ENCODE measurements at regions not wholly inside any gene's neighbourhood (a gene's known extent, or its start where the extent isn't known, plus 50 kb on each side); places are given as distances from the start of the nearest gene placed in this dataset.

DNA sequence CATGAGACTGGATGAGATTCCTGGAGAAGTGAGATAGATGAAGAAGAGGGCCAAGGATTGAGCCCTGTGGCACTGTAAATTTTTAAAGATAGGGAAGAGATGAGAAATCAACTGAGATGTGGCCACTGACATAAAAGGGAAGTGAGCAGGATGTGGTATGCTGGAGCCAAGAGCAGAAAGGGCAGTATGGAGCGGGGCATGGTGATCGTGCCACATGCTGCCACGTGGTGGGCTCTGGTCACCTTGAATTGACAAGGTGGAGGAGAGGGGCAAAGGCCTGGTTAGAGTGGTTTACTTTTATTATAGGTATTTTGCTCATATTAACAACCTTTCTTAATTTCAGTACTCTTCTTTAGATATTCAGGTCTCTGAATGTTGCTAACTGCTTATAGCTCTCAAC lies 257.9 kb downstream of the NEDD1 start:
- TF ChIP-seq EZH2 (IDR thresholded peaks at IDR 0.05; ENCODE audit: low read length): no peak
- TF ChIP-seq, protein P1, sequence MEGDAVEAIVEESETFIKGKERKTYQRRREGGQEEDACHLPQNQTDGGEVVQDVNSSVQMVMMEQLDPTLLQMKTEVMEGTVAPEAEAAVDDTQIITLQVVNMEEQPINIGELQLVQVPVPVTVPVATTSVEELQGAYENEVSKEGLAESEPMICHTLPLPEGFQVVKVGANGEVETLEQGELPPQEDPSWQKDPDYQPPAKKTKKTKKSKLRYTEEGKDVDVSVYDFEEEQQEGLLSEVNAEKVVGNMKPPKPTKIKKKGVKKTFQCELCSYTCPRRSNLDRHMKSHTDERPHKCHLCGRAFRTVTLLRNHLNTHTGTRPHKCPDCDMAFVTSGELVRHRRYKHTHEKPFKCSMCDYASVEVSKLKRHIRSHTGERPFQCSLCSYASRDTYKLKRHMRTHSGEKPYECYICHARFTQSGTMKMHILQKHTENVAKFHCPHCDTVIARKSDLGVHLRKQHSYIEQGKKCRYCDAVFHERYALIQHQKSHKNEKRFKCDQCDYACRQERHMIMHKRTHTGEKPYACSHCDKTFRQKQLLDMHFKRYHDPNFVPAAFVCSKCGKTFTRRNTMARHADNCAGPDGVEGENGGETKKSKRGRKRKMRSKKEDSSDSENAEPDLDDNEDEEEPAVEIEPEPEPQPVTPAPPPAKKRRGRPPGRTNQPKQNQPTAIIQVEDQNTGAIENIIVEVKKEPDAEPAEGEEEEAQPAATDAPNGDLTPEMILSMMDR (optimal IDR thresholded peaks at IDR 0.05 in 1 of 3, IDR thresholded peaks at IDR 0.05 in 1 of 3, conservative IDR thresholded peaks at IDR 0.05 in 1 of 3; ENCODE audit: extremely low read depth in 1 of 3, insufficient read depth in 2 of 3, low read length in 3 of 3): no peak
- Histone ChIP-seq H3K36me3 (ENCODE audit: control insufficient read depth in 2 of 2, extremely low read depth in 1 of 2, insufficient read depth in 2 of 2, low read length in 2 of 2) (no peaks in the 10 kb centered on the region), H3K9ac (ENCODE audit: control insufficient read depth, extremely low read depth, insufficient read depth, low read length) (no peak overlapping the region), H3K4me2 (ENCODE audit: control insufficient read depth, extremely low read depth, insufficient read depth, low read depth, low read length) (no peak overlapping the region), H3K4me1 (ENCODE audit: control insufficient read depth, extremely low read depth, insufficient read depth, low read length) (no peaks in the 10 kb centered on the region), H2AFZ (ENCODE audit: control insufficient read depth, low read length) (no peak overlapping the region), H3K9me3 (ENCODE audit: control insufficient read depth, low read depth, low read length) (no peaks in the 10 kb centered on the region), H3K27ac (ENCODE audit: control insufficient read depth, insufficient read depth, low read length) (no peak overlapping the region), H3K27me3 (ENCODE audit: control insufficient read depth, extremely low read depth, insufficient read depth, low read length) (no peaks in the 10 kb centered on the region), H3K9me1 (ENCODE audit: control insufficient read depth, extremely low read depth, insufficient read depth, low read length) (no peaks in the 10 kb centered on the region), H3K4me3 (ENCODE audit: control insufficient read depth in 2 of 3, extremely low read depth in 1 of 3, insufficient read depth in 2 of 3, low read depth in 1 of 3, low read length in 3 of 3) (no peak overlapping the region), H3K79me2 (ENCODE audit: control insufficient read depth, insufficient read depth, low read length) (no peaks in the 10 kb centered on the region), H4K20me1 (ENCODE audit: control insufficient read depth, extremely low read depth, insufficient read depth, low read length) (no peaks in the 10 kb centered on the region)
- FAIRE-seq (no peak), DNase-seq (ENCODE audit: low read depth, low spot score) (no peak)
- dilution Hi-C loops (cut with MboI; ENCODE audit: extremely low pct_ligation_motif_present, low sequenced_read_pairs): no loop called here

DNA sequence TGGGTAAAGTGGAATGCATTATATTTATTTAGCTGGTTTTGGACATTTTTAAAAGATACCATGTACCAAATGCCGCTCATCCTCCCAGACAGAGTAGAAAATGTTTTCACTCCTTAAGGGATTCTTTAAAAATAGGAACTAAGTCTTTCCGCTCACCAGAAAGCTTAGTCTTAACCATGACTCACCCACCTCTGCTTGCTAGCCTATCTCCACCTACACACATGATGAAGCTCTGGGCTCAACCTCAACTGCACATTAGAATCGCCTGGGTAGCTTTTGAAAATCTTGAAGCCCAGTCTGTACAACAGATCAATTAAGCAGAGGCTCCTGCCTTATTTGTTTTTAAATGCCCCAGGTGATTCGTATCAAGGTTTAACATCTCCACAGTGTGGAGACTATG lies 260.5 kb downstream of the NEDD1 start:
- TF ChIP-seq, protein P1 (optimal IDR thresholded peaks at IDR 0.05 in 1 of 3, IDR thresholded peaks at IDR 0.05 in 1 of 3, conservative IDR thresholded peaks at IDR 0.05 in 1 of 3; ENCODE audit: extremely low read depth in 1 of 3, insufficient read depth in 2 of 3, low read length in 3 of 3): no peak
- no peak for TF ChIP-seq EZH2 (IDR thresholded peaks at IDR 0.05; ENCODE audit: low read length)
- no peak overlapping the region for H2AFZ ChIP-seq (ENCODE audit: control insufficient read depth, low read length)
- no peak overlapping the region for H3K9ac ChIP-seq (ENCODE audit: control insufficient read depth, extremely low read depth, insufficient read depth, low read length)
- H4K20me1 ChIP-seq (ENCODE audit: control insufficient read depth, extremely low read depth, insufficient read depth, low read length): no peaks in the 10 kb centered on the region
- dilution Hi-C loops (cut with MboI; ENCODE audit: extremely low pct_ligation_motif_present, low sequenced_read_pairs): no loop called here
- H3K9me1 ChIP-seq (ENCODE audit: control insufficient read depth, extremely low read depth, insufficient read depth, low read length): no peaks in the 10 kb centered on the region
- FAIRE-seq: no peak
- H3K9me3 ChIP-seq (ENCODE audit: control insufficient read depth, low read depth, low read length): no peaks in the 10 kb centered on the region
- no peak overlapping the region for H3K4me2 ChIP-seq (ENCODE audit: control insufficient read depth, extremely low read depth, insufficient read depth, low read depth, low read length)
- no peak overlapping the region for H3K4me3 ChIP-seq (ENCODE audit: control insufficient read depth in 2 of 3, extremely low read depth in 1 of 3, insufficient read depth in 2 of 3, low read depth in 1 of 3, low read length in 3 of 3)
- H3K79me2 ChIP-seq (ENCODE audit: control insufficient read depth, insufficient read depth, low read length): no peaks in the 10 kb centered on the region
- H3K36me3 ChIP-seq (ENCODE audit: control insufficient read depth in 2 of 2, extremely low read depth in 1 of 2, insufficient read depth in 2 of 2, low read length in 2 of 2): no peaks in the 10 kb centered on the region
- no peaks in the 10 kb centered on the region for H3K27me3 ChIP-seq (ENCODE audit: control insufficient read depth, extremely low read depth, insufficient read depth, low read length)
- H3K27ac ChIP-seq (ENCODE audit: control insufficient read depth, insufficient read depth, low read length): no peak overlapping the region
- DNase-seq (ENCODE audit: low read depth, low spot score): no peak
- no peaks in the 10 kb centered on the region for H3K4me1 ChIP-seq (ENCODE audit: control insufficient read depth, extremely low read depth, insufficient read depth, low read length)
